NCI-H128 (cell line): ENCODE measurements at regions not wholly inside any gene's neighbourhood (a gene's known extent, or its start where the extent isn't known, plus 50 kb on each side); places are given as distances from the start of the nearest gene placed in this dataset.

ENCODE experiments used
- DNase-seq: peaks from one replicate; lab custom pipeline; 2025; ENCODE audit not compliant: unreplicated experiment; lab: John Stamatoyannopoulos, UW

DNA sequence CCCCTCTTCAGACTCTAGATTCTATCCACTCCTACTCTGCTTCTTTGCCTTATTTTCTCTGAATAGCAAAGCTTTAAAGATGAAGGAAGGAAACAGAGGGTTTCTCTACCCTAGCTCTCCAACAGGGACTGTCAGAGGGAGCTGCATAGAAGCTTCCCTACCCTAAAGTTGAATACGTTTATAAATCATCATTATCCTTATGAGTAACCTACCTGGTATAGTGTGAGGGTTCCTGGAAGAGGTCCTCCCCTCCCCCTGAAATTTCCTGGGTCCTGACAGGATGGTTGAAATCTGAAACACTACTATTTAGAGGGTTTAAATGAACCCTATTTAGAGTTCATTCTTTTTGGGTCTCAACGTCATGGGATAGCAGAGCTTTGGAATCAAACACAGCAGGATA is 187.0 kb upstream of the RBPJ start:
- no peak for DNase-seq

DNA sequence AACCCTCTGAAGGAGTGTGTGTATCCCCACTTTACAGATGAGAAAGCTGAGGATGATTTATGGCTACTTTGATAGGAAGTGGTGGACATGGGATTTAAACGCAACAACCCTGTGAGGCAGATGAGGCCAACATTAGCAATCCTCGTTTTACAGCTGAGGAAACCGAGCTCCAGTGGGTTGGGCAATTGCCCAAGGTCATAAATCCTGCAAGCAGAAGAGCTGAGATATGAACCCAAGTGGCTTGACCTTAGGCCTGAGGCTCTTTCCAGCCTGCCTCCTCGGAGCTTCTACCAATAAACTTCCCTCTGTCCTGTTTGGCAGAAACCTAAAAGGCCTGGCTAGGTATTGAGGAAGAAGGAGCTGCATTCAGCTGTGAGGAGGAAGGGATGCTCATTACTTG is 185.5 kb upstream of the RBPJ start:
- no peak for DNase-seq

DNA sequence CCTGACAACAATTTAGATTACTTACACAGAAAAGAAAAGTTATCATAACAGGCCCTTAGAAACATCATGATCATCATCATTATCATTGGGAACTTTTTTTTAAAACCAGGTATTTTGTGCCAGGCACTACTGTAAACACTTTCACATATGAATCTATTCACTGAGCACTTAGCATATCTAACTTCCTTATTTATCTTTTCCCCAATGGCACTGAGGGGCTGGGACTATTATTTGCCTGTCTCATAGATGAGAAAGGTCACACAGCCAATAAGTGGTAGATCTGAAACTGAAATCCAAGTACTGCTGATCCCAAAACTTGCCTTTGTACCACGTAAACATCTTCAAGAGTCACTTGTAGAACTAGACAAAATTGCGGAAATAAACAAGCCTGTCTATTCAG is 184.2 kb upstream of the RBPJ start:
- no peak for DNase-seq

DNA sequence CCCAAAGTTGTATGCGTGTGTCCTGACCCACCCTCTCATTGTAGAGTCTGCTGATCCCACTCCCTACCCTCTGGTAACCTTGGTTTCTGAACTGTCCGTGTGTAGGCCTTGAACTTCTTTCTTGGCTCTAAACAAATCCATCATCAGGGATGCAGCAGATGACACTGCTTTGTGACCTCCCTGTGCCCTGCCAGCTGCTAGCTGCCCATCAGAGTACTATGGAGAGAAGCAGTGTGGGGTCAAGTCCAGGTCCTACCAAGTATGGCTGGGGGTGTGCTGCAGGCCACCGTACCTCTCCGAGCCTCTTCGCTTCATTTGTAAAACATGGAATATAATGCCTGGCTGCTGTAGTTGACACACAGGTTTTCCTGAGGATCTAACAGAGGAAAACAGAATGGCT is 183.5 kb upstream of the RBPJ start:
- DNase-seq: no peak

DNA sequence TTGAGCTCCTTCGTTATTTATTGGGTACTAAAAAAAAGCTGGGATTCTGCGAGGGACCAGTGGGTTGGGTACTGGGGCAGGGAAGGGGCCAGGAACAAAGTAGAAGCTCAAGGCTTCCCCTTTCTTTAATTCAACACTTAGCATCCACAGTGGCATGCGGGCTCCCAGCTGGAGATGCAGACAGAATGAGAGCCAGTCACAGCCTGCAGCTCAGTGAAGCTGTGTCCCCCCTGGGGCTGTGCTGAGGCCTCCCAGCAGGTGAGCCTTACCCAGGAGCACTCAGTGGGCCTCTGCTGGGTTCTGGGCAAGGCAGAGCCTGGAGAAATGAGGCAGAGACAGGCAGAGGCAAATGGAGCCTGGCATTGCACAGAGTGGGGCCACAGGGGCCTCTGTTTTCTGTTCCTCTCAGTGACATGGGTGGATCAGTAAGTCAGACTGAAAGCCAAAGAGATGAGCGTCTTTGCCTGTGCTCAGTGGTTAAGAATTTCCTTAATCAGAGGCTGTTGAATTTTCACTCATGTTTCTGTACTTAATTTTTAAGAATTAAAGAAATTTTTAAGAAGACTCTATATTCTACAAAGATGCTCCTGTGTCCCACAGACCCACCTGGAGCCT is 181.4 kb upstream of the RBPJ start:
- no peak for DNase-seq

DNA sequence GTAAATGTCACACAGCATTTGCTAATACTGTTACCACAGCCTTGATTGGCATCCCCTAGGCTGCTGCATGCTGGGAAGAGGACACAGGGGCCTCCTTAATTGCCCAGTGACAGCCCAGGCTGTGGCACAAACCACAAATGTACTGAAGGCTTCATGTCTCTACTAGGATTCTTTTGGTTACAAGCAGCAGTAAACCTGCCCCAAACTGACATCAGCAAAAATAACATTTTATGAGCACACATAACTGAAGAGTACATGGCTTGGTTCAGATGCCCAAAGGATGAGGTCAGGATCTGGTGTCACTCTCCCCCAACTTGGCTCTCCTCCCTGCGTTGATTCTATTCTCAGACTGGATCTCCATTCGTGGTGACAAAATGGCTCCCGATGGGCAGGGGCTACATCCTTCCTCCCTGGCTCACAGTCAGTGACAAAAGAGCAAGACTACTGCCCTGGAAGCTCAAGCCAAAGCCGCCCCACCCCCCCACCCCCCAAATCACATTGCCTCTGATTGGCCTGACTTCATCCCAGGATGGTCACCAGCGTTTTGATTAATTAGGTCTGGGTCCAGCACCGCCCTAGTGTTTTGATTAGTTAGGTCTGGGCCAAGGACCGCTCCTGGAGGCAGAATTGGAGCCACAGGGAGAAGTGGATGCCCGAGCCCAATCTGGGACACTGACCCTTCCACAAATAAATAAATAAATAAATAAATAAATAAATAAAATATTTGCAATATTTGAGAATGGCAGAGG is 180.5 kb upstream of the RBPJ start:
- no peak for DNase-seq

DNA sequence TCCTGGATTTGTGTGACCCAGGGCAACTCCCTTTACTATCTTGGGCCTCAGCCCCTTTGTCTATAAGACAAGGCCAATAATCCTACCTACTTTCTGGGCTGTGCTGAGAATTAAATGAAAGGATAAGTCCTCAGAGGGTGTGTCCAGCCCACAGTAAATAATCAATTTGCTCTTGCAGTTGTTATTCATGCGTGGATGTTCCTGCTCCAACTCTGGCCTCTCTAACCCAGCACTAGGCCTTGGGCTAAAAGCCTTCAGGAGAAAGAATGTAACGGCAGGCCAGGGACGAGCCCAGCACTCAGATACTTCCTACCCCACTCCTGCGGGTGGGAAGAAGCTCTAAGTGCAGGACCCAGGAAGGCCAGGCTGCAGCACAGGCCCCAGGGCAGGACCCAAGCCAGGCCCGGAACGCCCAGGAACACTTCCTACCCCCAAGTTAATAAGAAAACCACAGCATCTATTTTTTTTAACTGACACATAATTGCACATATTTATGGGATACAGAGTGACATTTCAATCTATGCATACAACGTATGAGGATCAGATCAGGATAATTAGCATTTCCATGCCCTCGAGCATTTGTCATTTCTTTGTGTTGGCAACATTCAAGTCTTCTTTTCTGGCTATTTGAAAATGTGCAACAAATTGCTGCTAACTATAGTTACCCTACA is 179.6 kb upstream of the RBPJ start:
- no peak for DNase-seq

DNA sequence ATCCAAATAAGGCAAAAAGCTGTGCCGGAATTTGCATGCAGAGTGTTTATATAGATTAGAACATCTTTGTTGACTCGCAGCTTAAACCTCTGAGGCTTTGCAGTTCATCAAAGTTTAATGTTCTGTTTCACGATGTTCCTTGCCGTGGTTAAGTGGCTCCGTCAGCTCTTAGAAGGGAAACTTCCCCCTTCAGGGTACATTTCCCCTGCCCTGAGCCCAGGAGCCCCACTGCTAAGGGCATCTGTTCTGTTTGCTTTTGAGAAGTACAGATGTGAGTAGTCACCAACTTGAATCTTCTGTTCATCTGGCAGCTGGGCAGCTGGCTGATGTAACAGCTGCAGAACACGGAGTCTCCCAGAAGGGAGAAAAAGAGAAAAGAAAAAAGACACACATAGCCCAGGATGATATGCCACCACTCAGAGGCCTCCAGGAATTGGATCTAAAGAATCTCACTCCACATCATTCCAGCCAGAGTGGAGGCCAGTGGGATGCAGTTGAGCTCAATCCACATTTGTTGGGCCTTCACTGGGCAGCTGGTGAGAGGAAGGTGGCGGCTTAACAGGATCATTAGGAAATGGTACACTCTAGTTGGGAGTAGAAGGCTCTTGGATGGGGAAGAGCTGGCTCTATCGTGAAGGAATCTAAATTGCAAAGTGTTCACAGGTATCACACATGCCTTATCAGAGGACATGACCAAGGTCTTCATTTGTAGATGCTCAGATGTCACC is 178.7 kb upstream of the RBPJ start:
- no peak for DNase-seq

DNA sequence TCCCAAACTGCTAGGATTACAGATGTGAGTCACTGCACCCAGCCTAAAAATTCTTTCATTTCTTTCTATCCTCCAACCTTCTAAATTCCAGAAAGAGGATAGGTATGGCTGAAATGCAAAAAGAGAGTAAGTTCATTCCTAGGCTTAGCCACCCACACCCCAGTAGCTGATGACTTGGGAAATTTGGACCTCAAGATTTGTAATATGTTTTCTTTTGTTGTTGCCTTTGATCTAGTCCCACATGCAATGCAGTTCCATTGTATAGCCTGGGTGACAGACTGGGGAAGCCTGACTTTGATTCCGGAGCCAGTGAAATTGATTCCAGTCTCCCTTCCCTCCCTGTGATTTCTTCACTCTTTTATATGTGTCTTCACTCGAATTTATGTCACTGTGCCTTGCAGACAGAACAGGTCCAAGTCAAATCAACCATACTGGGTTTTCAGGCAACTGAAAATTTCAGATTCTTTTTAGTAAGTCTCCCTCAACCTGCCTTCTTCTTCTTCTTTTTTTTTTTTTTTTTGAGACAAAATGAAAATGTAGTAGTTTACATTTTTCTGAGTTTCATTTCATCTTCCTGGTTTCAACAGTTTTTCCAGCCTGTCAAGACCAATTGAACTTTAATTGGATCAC is 176.2 kb upstream of the RBPJ start:
- no peak for DNase-seq

DNA sequence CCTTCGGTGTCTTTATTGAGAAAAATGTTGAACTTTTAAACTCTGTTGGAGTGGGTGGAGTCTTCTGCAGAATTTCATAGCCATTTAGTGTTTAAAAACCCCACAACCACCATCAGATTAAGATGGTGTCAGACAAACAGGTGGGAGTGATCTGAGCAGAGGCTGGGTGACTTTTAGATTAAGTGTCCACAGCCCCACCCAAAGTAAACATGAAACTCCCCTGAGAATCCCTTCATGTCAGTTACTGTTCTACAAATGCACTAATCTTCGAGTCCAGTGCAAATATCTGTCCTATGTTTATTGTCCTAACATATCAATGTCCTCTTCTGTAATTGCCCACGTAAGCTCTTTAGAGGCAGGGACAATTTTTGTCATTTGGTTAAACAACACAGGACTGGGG is 175.6 kb upstream of the RBPJ start:
- DNase-seq: no peak

DNA sequence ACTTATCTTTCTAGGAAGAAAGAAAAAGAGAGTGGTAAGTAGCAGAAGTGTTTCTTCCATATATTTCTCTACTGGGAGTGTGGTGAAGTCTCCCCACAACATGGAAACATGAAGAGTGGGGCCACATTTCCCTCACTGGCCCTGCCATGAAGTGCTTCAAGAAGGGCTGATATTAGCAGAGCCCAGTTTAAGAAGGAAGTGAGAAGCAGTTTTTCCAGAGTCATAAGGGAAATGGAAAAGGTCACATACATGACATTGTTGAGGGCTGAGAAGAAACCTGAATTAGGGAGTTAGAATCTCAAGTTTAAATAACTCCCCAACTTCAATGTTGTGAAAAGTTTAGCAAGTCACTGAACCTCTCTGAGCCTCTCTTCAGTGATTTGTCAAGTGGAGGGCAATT is 171.9 kb upstream of the RBPJ start:
- DNase-seq: no peak

DNA sequence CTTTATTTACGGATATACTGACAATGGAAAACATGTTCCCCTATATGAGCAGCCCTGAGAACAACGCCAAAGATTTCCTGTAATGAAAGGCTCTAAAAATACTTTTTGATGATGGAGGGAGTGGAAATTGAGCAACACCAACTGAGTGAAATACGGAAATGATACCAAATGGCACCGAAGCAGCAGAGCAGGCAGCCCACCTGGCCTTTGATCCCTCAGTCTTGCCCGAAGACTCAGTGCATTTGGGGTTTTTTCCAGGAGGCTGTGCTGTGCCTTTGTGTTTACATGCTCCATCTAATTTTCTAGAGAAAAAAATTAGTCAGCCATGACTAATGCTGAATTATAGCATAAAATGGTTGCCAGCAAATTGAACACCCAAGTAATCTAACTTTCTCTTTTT is 169.9 kb upstream of the RBPJ start:
- DNase-seq: no peak

DNA sequence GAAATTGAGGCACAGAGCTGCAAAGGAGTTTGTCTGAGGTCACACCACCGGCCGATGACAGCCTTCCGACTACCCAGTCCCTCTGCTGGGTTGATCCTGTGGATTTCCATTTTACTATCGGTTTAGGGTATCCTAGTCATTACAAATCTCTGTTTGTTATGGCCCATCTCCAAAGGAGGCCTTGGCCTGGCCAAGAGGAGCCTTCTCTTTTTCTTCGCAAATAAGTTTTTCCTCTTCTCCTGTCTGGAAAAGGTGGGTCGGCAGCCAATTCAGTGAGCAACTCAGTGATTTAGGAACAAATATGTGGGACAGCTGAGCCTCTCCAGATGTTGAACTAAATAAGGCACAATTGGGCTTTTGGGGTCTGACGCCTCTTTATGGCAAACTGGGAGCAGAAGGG is 169.2 kb upstream of the RBPJ start:
- DNase-seq: no peak

DNA sequence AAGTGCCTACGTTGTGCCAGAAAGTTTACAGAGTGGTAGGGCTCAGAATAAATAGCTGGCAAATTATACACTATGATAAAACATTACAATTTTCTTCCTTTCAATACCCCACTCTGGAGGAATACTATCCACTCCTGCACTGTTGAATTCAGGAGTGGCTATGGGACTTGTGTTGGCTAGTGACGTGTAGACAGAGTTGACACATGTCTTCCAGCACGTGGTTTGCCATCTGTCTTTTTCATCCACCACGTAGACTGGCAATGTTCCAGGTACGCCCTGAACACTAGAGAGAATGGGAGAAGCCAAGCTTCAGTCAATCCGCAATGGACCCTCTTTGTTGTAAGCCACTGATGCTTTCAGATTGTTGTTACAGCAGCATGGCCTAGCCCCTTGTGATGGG is 168.8 kb upstream of the RBPJ start:
- DNase-seq: no peak

DNA sequence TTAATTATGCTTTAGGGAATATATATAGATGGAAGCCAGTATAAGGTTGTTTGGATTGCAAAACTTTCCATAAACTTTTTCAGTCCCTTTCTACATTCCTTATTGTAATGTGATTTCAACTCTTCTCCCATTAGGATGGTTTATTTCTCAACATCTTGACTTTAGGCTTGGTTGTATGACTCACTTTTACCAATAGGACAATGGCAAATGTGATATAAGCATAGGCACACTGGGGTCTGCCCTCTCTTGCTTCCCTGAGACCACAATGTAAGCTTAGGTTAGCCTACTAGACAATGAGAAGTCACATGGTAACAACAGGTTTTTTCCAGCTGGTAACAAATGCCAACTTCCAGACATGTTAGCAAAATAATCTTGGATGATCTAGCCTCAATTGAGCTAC is 163.3 kb upstream of the RBPJ start:
- no peak for DNase-seq

DNA sequence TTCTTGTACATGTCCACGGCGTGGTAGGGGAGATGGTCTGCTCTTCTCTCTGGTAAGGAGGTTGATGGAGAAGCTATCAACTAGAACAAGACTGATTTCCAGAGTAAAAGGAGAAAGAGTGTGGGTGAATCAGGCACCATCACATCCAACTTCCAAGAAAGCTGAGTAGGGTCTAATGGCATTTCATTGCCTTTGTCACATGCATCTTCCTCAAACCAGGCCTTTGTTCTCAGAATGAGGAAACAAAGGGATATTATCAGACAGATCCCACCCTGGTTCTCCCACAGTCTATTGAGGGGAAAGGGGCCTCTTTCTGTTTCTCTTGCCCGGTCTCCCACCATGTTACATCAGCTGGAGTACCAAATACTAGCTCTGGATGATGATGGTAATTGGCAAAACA is 160.2 kb upstream of the RBPJ start:
- no peak for DNase-seq

DNA sequence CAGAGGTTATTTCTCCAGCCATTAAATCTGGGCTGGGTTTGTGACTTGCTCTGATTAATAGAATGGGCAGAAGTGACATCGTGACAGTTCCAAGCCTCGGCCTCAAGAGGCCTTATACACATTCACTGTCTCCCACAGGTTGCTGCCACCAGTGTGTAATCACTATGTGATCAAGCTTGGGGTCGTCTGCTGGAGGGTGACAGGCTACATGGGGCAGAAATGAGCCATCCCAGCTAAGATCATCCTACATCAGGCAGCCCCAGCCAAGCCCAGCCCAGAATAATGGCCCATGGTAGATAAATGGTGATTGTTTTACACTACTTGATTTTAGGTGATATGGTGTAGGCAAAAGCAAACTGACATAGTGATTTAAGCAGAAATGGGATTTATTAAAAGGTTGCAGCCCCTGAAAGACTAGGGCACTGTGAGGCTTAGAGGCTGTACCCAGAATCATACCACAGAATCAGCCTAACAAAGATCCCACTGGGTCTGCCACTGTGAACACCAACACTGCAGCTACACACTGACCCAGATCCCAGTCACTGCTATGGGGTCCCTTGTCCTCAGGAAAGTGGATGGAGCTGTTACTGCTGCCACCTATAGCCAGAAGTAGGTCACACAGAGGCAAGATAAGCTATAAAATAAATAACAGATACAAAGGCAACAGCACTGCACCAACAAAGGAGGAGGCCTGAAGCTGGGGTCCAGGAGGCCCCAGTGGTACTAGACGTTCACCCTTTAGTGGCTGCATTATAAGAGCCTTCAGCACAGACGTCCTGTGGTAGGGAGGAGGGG is 159.6 kb upstream of the RBPJ start:
- DNase-seq: no peak

DNA sequence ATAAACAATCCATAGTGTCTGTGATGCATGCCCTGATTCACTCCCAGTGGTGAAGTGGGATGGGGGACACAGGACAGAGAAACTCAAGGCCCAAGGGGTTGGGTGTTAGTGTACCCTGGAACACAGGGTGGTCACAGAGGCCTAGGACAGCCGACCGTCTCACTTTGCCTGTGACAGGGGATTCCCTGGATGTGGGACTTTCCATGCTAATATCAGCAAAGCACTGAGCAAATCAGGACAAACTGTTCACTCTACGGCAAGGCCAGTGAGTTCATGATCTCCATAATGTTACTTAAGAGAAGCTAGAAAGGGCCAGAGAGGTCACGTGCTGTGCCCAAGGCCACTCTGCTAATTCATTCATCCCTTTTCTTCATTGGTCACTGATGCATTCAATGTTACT is 158.7 kb upstream of the RBPJ start:
- DNase-seq: no peak

DNA sequence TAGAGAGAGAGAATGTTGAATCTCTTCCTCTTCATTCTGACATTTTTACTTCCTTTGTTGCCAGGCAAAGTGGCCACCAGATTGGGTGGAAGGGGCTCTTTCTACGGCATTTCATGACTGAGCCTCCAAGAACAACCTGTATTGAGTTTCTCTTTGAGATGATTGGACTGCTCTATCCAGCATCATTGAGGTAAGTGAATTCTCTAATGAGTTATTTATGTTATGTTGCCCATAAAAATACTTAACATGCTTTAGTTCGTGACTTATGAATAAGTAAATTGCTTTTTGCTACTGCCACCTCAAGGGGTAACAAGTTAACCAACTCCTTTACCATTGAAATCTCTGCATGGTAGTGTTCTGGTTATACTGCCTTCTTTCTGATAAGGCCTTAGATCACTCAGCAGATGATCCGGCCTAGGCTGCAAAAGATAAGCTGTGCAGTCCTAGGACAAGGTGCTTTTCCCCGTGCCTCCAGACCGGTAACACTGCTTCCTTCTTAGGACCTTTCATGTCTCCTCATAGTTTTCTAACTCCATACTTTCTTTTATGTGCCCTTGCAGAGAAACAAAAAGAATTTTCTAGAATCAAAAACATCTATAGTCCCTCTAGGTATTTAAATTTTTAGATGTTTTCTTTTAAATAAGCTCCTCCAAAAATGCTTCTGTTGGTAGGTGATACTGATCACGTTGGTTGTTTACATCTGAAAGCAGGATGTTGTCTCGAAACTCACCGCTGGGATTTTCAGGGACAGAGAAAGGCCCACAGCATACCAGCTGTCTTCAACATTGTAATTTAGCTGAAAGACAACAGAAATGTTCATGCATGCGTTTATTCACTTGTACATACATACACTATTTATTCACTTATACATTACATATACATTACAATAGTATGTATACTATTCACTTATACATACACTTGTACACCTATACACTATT is 157.1 kb upstream of the RBPJ start:
- no peak for DNase-seq

DNA sequence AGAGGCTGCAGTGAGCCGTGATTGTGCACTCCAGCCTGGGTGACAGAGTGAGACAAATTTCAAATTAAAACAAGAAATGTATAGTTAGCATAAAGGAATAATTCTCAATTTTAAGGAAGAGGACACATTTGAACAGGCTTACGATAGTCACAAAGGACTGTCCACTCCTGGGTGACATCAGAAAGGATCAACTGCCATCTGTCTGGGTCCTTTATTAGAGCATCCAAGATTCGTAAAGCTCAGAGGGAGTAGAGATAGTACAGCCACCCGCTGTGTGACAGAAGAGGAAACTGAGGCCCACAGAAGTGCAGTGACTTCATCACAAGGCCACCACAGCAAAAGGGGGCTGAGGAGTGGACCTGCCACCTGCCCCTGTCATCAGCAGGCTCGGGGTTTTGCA is 149.3 kb upstream of the RBPJ start:
- no peak for DNase-seq
